ENCODE measurements at regions not wholly inside any gene's neighbourhood (a gene's known extent, or its start where the extent isn't known, plus 50 kb on each side); places are given as distances from the start of the nearest gene placed in this dataset.

DNA sequence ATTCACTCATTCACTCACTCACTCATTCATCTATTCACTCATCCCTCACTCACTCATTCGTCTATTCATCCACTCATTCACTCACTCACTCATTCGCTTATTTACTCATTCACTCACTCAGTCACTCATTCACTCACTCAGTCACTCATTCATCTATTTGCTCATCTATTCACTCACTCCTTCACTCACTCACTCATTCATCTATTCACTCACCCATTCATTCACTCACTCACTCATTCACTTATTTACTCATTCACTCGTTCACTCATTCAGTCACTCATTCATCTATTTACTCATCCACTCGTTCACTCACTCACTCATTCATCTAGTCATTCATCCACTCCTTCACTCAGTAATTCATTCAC lies 128.2 kb downstream of the TTLL2 start:
- in situ Hi-C loops (cut with HindIII; ENCODE audit: low sequenced_read_pairs): no loop called here
- TF ChIP-seq CTCF (IDR thresholded peaks at IDR 0.05; ENCODE audit: low read depth, low read length): no peak
- no peak for DNase-seq (ENCODE audit: low read depth, low spot score)
- no peak overlapping the region for H3K4me3 ChIP-seq (ENCODE audit: low read depth, low read length)

GRCh38 chr6:167454003-167454402 lies 129.1 kb downstream of the TTLL2 start:
- no peak for TF ChIP-seq CTCF (IDR thresholded peaks at IDR 0.05; ENCODE audit: low read depth, low read length)
- no peak overlapping the region for H3K4me3 ChIP-seq (ENCODE audit: low read depth, low read length)
- in situ Hi-C loops (cut with HindIII; ENCODE audit: low sequenced_read_pairs): no loop called here
- DNase-seq (ENCODE audit: low read depth, low spot score): no peak

DNA sequence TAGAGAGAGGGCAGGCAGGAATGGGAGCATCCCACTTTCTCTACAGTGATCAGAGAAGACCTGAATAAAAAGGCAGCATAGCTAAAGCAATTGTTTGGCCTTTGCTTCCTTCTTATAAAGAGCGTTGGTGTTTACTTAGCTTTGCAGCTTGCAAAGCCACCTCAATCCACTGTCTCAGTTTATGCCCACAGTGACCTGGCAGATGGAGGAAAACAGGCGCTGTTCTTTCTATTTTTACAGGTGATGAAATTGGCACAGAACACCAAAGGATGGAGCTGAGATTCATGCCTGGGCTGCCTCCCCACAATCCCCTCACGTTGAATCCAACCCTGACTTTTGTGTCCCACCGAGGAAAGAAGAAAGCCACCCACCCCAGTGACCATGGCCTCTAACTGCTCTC lies 130.5 kb downstream of the TTLL2 start:
- in situ Hi-C loops (cut with HindIII; ENCODE audit: low sequenced_read_pairs): no loop called here
- no peak for DNase-seq (ENCODE audit: low read depth, low spot score)
- TF ChIP-seq CTCF (IDR thresholded peaks at IDR 0.05; ENCODE audit: low read depth, low read length): no peak
- H3K4me3 ChIP-seq (ENCODE audit: low read depth, low read length): no peak overlapping the region

DNA sequence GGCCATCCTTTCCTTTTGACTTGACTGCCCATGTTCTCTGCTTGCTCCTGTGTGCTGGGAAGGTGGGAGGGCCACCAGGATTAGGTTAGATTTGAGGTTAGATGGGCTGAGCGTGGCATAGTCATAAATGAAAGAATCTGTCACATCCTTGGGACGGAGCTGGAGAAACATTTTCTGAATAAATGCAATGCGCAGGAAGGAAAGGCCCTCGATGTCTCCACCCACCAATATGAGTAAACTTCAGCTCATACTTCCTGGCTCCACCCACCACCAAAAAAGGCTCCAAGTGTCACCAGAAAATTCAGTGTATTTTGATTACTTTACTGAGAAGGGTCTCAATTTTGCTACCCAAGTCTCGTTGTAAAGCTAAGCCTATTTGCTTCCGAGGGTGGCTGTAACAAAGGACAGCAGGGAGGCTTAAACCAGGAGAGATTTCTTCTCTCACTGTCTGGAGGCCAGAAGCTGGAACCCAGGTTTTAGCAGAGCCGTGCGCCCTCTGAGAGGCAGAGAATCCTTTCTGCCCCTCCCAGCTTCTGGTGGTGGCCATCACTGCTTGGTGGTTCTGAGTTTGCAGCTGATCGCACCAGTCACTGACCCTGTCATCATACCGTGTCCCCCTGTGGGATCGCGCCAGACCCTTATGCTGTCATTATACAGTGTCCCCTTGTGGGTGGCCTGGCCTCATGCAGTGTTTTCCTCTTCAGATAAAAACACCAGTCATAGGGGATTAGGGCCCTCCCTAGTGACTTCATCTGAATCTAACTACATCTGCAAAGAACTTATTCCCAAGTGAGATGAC lies 137.8 kb downstream of the TTLL2 start:
- no peak overlapping the region for H3K4me3 ChIP-seq (ENCODE audit: low read depth, low read length)
- no peak for TF ChIP-seq CTCF (IDR thresholded peaks at IDR 0.05; ENCODE audit: low read depth, low read length)
- DNase-seq (ENCODE audit: low read depth, low spot score): no peak
- in situ Hi-C loops (cut with HindIII; ENCODE audit: low sequenced_read_pairs): no loop called here

DNA sequence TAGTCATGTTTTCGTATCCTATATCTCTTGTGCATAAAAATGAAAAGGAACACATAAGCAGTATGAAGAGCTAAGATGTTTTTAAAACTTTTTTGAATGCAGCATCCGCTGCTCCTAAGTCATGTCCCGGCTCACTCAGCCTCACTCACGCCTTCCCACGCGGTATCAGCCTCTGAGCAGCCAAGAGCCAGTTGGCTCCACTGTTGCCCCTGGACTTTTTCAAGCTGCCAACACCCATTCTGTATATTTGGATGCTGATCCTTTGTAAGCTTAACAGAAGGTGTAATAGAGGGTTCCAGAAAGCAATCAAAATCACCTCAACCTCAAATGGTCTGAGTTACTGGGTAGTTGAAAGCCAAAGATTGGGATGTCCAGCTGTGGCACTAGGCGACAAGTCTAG lies 139.3 kb downstream of the TTLL2 start:
- in situ Hi-C loops (cut with HindIII; ENCODE audit: low sequenced_read_pairs): no loop called here
- DNase-seq (ENCODE audit: low read depth, low spot score): no peak
- no peak for TF ChIP-seq CTCF (IDR thresholded peaks at IDR 0.05; ENCODE audit: low read depth, low read length)
- H3K4me3 ChIP-seq (ENCODE audit: low read depth, low read length): no peak overlapping the region

GRCh38 chr6:167465482-167465881 lies 140.6 kb downstream of the TTLL2 start:
- no peak for DNase-seq (ENCODE audit: low read depth, low spot score)
- in situ Hi-C loops (cut with HindIII; ENCODE audit: low sequenced_read_pairs): no loop called here
- H3K4me3 ChIP-seq (ENCODE audit: low read depth, low read length): no peak overlapping the region

More at GRCh38 chr6:167465482-167465881, 140.6 kb downstream of the TTLL2 start:
- TF ChIP-seq CTCF (IDR thresholded peaks at IDR 0.05; ENCODE audit: low read depth, low read length): no peak
